ENCODE measurements at regions not wholly inside any gene's neighbourhood (a gene's known extent, or its start where the extent isn't known, plus 50 kb on each side); places are given as distances from the start of the nearest gene placed in this dataset.

DNA sequence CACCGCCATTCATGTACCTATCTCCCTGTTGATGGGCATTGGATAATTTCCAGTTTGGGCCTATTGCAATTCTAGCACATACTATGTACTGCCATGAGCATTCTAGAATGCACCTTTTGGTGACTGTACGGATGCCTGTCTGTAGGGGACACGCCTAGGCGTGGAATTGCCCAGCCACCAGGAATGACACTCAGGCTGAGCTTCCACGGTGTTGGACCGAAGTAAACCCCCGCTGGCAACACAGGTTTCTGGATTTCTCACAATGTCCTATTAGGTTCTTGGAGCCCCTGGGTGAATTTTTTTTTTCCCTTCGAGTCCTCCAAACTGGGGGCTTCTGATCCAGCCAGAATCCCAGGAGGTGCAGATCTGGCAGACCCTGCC lies 146.6 kb downstream of the IRF8 start:
- TF ChIP-seq, protein P1, sequence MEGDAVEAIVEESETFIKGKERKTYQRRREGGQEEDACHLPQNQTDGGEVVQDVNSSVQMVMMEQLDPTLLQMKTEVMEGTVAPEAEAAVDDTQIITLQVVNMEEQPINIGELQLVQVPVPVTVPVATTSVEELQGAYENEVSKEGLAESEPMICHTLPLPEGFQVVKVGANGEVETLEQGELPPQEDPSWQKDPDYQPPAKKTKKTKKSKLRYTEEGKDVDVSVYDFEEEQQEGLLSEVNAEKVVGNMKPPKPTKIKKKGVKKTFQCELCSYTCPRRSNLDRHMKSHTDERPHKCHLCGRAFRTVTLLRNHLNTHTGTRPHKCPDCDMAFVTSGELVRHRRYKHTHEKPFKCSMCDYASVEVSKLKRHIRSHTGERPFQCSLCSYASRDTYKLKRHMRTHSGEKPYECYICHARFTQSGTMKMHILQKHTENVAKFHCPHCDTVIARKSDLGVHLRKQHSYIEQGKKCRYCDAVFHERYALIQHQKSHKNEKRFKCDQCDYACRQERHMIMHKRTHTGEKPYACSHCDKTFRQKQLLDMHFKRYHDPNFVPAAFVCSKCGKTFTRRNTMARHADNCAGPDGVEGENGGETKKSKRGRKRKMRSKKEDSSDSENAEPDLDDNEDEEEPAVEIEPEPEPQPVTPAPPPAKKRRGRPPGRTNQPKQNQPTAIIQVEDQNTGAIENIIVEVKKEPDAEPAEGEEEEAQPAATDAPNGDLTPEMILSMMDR (IDR thresholded peaks at IDR 0.05; ENCODE audit: insufficient read depth, low read depth, low read length): no peak
- DNase-seq (ENCODE audit: low read depth): no peak
- H3K4me3 ChIP-seq (ENCODE audit: low read depth, low read length): no peak overlapping the region

DNA sequence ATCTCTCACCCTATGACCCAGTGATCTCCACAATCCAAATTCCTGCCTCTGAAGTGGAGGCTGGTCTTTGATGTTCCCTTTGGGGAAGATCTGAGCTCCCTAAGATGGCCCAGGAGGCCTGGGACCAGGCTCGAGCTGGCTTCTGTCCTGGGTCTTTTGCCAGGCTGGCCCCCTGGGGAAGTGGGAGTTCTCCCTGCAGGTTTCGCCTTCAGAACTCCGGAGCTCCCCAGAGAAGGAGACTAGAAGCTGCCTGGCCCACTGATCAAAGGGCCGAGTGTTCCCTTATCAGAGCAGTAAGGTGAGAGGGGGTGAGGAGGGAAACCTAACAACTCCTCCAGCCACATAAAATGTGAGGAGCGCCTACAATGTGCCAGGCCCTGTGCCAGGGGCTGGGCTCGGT lies 147.1 kb downstream of the IRF8 start:
- H3K4me3 ChIP-seq (ENCODE audit: low read depth, low read length): no peak overlapping the region
- TF ChIP-seq, protein P1 (IDR thresholded peaks at IDR 0.05; ENCODE audit: insufficient read depth, low read depth, low read length): no peak
- no peak for DNase-seq (ENCODE audit: low read depth)

DNA sequence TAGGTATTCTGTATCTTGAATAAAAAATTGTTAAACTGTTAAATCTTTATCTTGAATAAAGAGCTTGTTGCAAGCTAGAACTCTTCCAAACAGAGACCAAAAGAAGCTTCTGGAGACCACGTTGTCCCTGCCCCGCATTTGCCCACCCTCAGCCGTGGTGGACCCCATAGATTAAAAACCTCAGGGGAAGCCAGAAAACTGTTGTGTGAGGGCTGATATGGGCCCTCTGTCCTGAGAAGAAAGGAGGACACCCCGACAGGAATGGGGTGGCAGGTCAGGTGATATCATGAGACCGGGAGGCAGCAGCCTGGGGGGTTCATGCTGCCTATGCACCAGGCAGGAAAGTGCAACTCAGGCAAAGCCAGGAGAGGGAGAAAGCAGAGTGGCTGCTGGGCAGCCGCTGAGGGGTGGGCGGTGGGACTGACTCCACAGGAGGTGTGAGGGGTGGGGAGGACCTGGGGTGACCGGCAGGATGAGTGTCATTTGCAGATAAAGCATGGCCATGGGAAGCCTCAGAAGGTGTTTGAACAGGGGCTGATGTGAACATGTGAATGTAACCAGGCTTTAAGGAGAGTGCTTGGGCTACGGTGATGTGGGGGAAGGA lies 147.8 kb downstream of the IRF8 start:
- TF ChIP-seq, protein P1 (IDR thresholded peaks at IDR 0.05; ENCODE audit: insufficient read depth, low read depth, low read length): no peak
- DNase-seq (ENCODE audit: low read depth): no peak
- no peak overlapping the region for H3K4me3 ChIP-seq (ENCODE audit: low read depth, low read length)

DNA sequence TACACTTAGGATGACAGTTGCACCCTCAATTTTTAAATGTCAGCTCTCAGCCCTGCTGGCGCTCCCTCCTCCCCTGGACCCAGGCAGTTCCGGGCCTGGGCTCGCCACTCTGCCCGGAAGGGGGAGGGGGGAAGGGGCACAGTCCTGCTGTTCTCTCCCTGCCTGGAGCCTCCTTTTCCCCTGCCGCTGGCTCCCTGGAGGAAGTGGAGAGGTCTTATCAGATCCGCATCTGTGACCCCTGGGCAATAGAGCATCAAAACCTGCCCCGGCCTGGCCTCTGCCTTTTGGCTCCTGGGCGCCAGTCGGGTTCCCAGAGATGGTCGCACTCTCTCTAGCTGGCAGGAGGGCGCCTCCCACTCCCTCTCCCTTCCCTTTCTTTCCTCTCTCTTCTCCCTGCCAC lies 149.3 kb downstream of the IRF8 start:
- H3K4me3 ChIP-seq (ENCODE audit: low read depth, low read length): no peak overlapping the region
- no peak for DNase-seq (ENCODE audit: low read depth)
- TF ChIP-seq, protein P1 (IDR thresholded peaks at IDR 0.05; ENCODE audit: insufficient read depth, low read depth, low read length): no peak

DNA sequence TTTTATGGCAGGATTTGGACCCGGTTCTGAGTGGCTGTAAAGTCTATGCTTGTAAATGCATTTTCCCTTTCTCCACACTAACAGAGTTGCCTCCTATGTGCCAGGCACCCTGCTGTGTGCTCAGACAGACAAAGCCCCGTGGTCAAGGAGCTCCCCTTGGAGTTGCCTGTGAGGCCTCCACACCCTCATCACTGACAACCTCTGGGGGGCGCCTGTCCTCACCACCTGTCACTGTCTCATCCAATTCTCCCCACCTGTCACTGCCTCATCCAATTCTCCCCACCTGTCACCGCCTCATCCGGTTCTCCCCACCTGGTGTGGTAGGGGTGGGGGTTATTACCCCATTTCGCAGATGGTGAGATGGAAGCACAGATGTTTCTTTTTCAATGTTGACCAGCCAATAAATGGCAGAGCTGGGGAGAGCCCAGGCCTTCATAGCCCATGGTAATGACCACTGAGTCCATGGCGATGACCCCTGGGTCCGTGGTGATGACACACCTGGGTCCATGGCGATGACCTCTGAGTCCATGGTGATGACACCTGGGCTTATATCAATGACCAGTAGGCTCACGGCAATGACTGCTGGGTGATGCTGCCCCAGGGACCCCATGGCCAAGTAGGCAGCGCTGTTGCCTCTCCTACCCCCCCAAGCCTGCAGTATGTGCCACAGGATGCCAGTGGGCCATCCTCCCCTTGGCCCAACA lies 150.1 kb downstream of the IRF8 start:
- TF ChIP-seq, protein P1 (IDR thresholded peaks at IDR 0.05; ENCODE audit: insufficient read depth, low read depth, low read length): no peak
- DNase-seq (ENCODE audit: low read depth): no peak
- no peak overlapping the region for H3K4me3 ChIP-seq (ENCODE audit: low read depth, low read length)

DNA sequence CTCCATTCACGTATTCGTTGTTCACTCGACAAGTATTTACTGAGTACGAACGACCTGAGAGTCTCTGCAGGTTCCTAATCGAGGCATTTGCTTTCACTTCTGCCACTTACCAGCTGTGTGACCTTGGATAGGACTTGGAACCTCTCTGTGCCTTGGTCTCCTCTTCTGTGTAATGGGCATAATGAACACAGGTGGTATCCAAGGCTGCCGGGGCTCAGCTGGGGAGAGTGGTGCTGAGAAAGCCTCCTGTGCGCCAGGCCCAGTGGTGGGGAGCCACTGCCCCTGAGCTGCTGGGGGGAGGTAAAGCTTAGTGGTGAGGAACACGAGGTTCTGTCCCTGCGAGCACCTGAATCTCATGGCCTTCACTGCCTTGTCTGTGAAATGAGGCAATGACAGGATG lies 150.7 kb downstream of the IRF8 start:
- TF ChIP-seq, protein P1 (IDR thresholded peaks at IDR 0.05; ENCODE audit: insufficient read depth, low read depth, low read length): no peak
- DNase-seq (ENCODE audit: low read depth): no peak
- no peak overlapping the region for H3K4me3 ChIP-seq (ENCODE audit: low read depth, low read length)

All from fibroblast of villous mesenchyme (primary cell).